GM12875 (cell line): ENCODE measurements at regions not wholly inside any gene's neighbourhood (a gene's known extent, or its start where the extent isn't known, plus 50 kb on each side); places are given as distances from the start of the nearest gene placed in this dataset.

Experiments
- H3K4me3 ChIP-seq: one replicate; pipeline ENCODE4 v1.5.1; 2011; ENCODE audit warnings: low read depth, low read length, control low read depth
- TF ChIP-seq, protein P1 (sequence below): IDR thresholded peaks from 2 replicates; pipeline ENCODE4 v1.5.1; 2011; ENCODE audit warnings: low read depth, mild to moderate bottlenecking, control low read depth, inconsistent platforms, low read length, moderate library complexity, borderline replicate concordance; ENCODE audit not compliant: insufficient read depth

DNA sequence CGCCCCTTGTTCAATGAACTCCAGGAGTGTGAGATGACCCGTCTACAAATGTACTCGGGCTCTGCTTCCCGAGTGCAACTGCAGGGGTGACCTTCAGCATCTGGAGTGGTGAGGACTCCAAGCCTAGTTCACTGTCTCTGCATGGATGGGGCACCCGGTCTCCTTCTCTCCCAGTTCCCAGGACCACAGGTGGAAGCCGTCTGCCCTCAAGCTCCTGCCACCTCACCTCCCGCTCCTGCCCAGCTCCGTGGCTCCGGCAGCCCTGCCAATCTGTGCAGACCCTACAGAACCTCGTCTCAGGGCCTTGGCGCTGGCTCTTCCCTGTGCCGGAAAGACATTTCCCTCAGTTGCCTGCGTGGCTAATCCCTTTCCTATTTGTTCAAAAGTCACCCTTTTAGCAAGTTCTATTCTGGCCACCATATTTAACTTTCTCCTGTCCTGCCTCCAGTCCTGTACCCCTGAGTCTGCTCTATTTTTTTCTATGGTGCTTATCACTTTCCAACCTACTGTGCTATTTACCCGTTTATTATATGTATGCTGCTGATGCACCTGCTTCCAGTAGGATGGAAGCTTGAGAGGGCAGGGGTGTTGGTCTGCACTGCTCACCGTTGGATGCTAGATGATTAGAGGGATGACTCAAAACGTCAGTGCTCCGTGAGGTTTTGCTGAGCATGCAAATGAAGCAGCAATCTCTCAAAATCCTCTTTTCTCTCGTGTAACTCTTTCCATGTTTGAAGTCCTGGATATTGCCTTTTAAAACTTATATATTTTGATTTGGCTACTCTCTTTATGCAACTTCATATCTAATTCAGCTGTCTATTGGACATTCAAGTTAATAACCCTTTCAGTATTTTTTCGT, 641.4 kb downstream of the ACTR3B start:
- H3K4me3 ChIP-seq: no peak overlapping the region
- TF ChIP-seq, protein P1, sequence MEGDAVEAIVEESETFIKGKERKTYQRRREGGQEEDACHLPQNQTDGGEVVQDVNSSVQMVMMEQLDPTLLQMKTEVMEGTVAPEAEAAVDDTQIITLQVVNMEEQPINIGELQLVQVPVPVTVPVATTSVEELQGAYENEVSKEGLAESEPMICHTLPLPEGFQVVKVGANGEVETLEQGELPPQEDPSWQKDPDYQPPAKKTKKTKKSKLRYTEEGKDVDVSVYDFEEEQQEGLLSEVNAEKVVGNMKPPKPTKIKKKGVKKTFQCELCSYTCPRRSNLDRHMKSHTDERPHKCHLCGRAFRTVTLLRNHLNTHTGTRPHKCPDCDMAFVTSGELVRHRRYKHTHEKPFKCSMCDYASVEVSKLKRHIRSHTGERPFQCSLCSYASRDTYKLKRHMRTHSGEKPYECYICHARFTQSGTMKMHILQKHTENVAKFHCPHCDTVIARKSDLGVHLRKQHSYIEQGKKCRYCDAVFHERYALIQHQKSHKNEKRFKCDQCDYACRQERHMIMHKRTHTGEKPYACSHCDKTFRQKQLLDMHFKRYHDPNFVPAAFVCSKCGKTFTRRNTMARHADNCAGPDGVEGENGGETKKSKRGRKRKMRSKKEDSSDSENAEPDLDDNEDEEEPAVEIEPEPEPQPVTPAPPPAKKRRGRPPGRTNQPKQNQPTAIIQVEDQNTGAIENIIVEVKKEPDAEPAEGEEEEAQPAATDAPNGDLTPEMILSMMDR: no peak

- H3K4me3 ChIP-seq: no peak overlapping the region
Observed at GRCh38 chr7:153401795-153402720, 642.5 kb downstream of the ACTR3B start.

DNA sequence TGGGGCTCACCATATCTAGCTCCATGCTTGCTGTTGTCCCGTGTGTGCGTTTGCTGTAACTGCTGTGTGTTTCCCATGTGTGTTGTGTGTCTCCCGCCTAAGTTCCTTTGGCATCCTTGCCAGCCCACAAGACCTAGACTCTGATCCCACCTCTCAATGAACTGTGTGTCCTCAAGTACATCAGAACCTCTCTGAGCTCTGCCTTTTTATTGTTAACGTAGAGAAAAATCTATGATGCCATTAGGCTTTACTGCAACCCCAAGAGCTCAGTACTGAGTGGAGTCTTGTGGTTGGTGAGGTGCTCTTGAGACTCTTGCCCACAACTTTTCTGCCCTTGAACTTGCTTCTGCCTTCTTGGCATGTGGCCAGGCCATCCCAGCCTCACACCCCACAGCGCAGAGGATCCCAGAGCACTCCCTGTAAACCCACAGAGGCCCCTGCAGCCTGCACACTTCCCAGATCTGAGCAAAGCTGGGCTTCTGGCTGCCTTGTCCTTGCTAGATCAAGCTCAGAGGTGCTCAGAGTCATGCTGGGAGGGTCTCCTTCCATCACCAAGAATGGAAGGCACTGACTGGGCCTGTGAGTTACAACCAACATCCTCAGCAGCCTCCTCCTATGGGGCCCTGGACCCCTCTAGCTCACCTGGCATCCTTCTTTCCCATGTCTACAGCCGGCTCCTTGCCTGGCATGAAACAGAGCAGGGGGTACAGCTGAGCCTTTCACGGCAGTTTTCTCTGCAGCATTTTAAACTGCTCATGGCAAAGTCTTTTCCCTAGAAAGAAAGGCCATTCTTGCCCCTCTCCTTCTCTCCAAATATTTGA, 643.4 kb downstream of the ACTR3B start:
- no peak overlapping the region for H3K4me3 ChIP-seq
- TF ChIP-seq, protein P1: no peak

More at GRCh38 chr7:153401795-153402720, 642.5 kb downstream of the ACTR3B start:
- TF ChIP-seq, protein P1: no peak

- no peak overlapping the region for H3K4me3 ChIP-seq
- TF ChIP-seq, protein P1: no peak
Observed at GRCh38 chr7:153404124-153404523, 644.6 kb downstream of the ACTR3B start.

DNA sequence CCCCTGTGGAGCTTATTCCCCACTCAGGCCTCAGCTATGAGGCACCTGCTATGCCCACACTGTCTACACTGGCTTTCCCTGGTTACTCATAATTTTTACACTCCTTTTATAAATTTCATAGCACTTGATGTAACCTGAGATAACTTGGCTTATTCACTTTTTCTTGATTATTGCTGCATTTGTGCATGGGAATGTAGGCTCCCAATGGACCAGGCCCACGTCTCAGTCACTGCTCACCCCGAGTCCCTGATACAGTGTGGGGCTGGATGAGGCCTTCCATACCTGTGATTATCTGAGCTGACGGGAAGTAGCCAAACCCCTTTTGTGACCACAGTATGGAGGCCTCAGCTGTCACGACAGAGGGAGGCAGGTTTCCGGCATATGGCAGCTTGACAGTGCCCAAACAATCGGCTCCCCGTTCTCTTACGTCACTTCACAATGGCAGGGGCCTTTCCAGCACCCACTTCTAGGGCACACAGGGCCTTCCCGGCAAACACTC, 645.3 kb downstream of the ACTR3B start:
- TF ChIP-seq, protein P1: no peak

DNA sequence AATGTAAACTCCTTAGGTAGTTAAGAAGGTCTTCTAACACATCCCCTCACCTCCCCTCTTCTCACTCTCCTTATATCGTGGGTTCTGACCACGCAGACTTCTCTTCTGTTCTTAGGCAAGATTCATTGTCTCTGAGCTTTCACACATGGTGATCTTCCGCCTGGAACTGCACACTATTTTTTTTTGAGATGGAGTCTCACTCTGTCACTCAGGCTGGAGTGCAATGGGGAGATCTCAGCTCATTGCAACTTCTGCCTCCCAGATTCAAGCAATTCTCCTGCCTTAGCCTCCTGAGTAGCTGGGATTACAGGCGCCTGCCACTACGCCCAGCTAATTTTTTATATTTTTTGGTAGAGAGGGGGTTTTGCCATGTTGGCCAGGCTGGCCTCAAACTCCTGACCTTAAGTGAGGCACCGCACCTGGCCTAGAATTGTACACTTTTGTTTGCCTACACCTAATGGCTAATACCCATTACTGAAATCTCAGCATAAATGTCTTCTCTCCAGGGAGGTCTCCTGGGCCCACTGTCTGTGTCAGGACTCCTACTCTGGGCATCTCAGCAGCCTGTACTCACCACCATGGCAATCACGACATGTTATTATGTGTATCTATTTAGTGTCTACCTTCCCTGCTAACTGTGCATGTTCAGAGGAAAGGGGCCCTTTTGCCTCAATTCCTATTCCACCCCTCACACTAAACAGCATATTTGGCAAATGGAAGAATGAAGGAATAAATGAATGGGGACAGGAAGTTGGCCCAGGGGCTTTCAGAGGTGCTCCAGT, 646.3 kb upstream of the DPP6 start:
- TF ChIP-seq, protein P1: no peak
- no peak overlapping the region for H3K4me3 ChIP-seq

More for the DNA sequence above, 645.3 kb downstream of the ACTR3B start:
- H3K4me3 ChIP-seq: no peak overlapping the region
